H9 (cell line): ENCODE measurements at regions not wholly inside any gene's neighbourhood (a gene's known extent, or its start where the extent isn't known, plus 50 kb on each side); places are given as distances from the start of the nearest gene placed in this dataset.
A peak's percentile ranks its signal among the peaks of the same experiment; 100 is the strongest.

Experiments used
- DNase-seq: peaks from one replicate; pipeline ENCODE4 v3.0.0-alpha.2; 2017
- H2AFZ ChIP-seq: one replicate; pipeline ENCODE4 v1.6.1; 2013; ENCODE audit warnings: mild to moderate bottlenecking, low read length, control low read depth, moderate library complexity
- H2AK5ac ChIP-seq: 2 replicates; pipeline ENCODE4 v1.6.1; 2013; ENCODE audit warnings: low read length, control low read depth, mixed read lengths; ENCODE audit not compliant: insufficient read length
- H2BK120ac ChIP-seq: one replicate; pipeline ENCODE4 v1.6.1; 2013; ENCODE audit warnings: low read depth, mild to moderate bottlenecking, low read length, control low read depth, inconsistent platforms; ENCODE audit not compliant: poor library complexity, severe bottlenecking
- H2BK12ac ChIP-seq: 2 replicates; pipeline ENCODE4 v1.6.1; 2013; ENCODE audit warnings: low read length, control low read depth, mixed read lengths, low read depth; ENCODE audit not compliant: insufficient read length
- H2BK15ac ChIP-seq: 2 replicates; pipeline ENCODE4 v1.6.1; 2013; ENCODE audit warnings: low read depth, low read length, control low read depth
- H2BK20ac ChIP-seq: one replicate; pipeline ENCODE4 v1.6.1; 2013; ENCODE audit warnings: low read depth, mild to moderate bottlenecking, low read length, control low read depth, inconsistent platforms; ENCODE audit not compliant: poor library complexity, severe bottlenecking
- H2BK5ac ChIP-seq: 2 replicates; pipeline ENCODE4 v1.6.1; 2013; ENCODE audit warnings: low read length, control low read depth, mixed read lengths; ENCODE audit not compliant: insufficient read length
- H3K14ac ChIP-seq: 2 replicates; pipeline ENCODE4 v1.6.1; 2013; ENCODE audit warnings: low read length, control low read depth; ENCODE audit not compliant: insufficient read depth
- H3K18ac ChIP-seq: 2 replicates; pipeline ENCODE4 v1.6.1; 2013; ENCODE audit warnings: low read depth, mild to moderate bottlenecking, mixed read lengths, low read length, control low read depth; ENCODE audit not compliant: insufficient read length
- H3K23ac ChIP-seq: 2 replicates; pipeline ENCODE4 v1.6.1; 2013; ENCODE audit warnings: low read length, control low read depth, mixed read lengths, low read depth; ENCODE audit not compliant: insufficient read length
- H3K23me2 ChIP-seq: 2 replicates; pipeline ENCODE4 v1.6.1; 2013; ENCODE audit warnings: low read depth, mild to moderate bottlenecking, mixed read lengths, low read length, control low read depth; ENCODE audit not compliant: insufficient read length, poor library complexity, severe bottlenecking
- H3K27ac ChIP-seq: 2 replicates; pipeline ENCODE4 v1.5.1; 2013; ENCODE audit warnings: low read length, control low read depth, mixed read lengths, low read depth; ENCODE audit not compliant: insufficient read length
- H3K27me3 ChIP-seq: 2 replicates; pipeline ENCODE4 v1.6.1; 2013; ENCODE audit warnings: low read length, control low read depth, inconsistent platforms; ENCODE audit not compliant: insufficient read depth
- H3K4ac ChIP-seq: 2 replicates; pipeline ENCODE4 v1.6.1; 2013; ENCODE audit warnings: low read depth, mild to moderate bottlenecking, control low read depth, inconsistent platforms, low read length, moderate library complexity
- H3K4me1 ChIP-seq: 2 replicates; pipeline ENCODE4 v1.6.1; 2013; ENCODE audit warnings: low read length, control low read depth, inconsistent platforms; ENCODE audit not compliant: insufficient read depth
- H3K4me2 ChIP-seq: 2 replicates; pipeline ENCODE4 v1.6.1; 2013; ENCODE audit warnings: low read length, control low read depth, mixed read lengths; ENCODE audit not compliant: insufficient read length, insufficient read depth
- H3K56ac ChIP-seq: 2 replicates; pipeline ENCODE4 v1.6.1; 2013; ENCODE audit warnings: low read depth, mild to moderate bottlenecking, mixed read lengths, low read length, control low read depth; ENCODE audit not compliant: insufficient read length
- H3K79me1 ChIP-seq: 2 replicates; pipeline ENCODE4 v1.6.1; 2013; ENCODE audit warnings: low read depth, mild to moderate bottlenecking, moderate library complexity, low read length, control low read depth, inconsistent platforms; ENCODE audit not compliant: insufficient read depth, poor library complexity, severe bottlenecking
- H3K79me2 ChIP-seq: 2 replicates; pipeline ENCODE4 v1.6.1; 2013; ENCODE audit warnings: low read length, control low read depth, inconsistent platforms; ENCODE audit not compliant: insufficient read depth
- H3K9ac ChIP-seq: 2 replicates; pipeline ENCODE4 v1.6.1; 2013; ENCODE audit warnings: low read length, control low read depth, mixed read lengths; ENCODE audit not compliant: insufficient read length; ENCODE audit errors: extremely low read depth
- H3K9me3 ChIP-seq: one replicate; pipeline ENCODE4 v1.6.1; 2013; ENCODE audit warnings: low read depth, low read length, inconsistent platforms; ENCODE audit not compliant: control insufficient read depth
- H3T11ph ChIP-seq: one replicate; pipeline ENCODE4 v1.6.1; 2013; ENCODE audit warnings: mild to moderate bottlenecking, low read length, control low read depth, inconsistent platforms
- H4K20me1 ChIP-seq: one replicate; pipeline ENCODE4 v1.6.1; 2013; ENCODE audit not compliant: control insufficient read depth, insufficient read length, insufficient read depth
- H4K5ac ChIP-seq: 2 replicates; pipeline ENCODE4 v1.6.1; 2013; ENCODE audit warnings: low read depth, mild to moderate bottlenecking, mixed read lengths, low read length, control low read depth; ENCODE audit not compliant: insufficient read length
- H4K8ac ChIP-seq: replicated peaks from 2 replicates; pipeline ENCODE4 v1.6.1; 2013; ENCODE audit warnings: low read length, control low read depth, mixed read lengths, low read depth; ENCODE audit not compliant: insufficient read length
- H4K91ac ChIP-seq: 2 replicates; pipeline ENCODE4 v1.6.1; 2013; ENCODE audit warnings: low read depth, mild to moderate bottlenecking, moderate library complexity, mixed read lengths, low read length, control low read depth; ENCODE audit not compliant: insufficient read length
- H3K27ac Mint-ChIP-seq, 3 experiments: 2 replicates in 2 of 3; 3 replicates in 1 of 3; pipeline ENCODE4 v1.8.0; 2020 to 2021; ENCODE audit warnings: mixed read lengths in 3 of 3, mild to moderate bottlenecking in 1 of 3, moderate library complexity in 1 of 3
- H3K27me3 Mint-ChIP-seq: 2 replicates; pipeline ENCODE4 v1.8.0; 2021; ENCODE audit warnings: low read depth, mild to moderate bottlenecking, moderate library complexity, mixed read lengths
- H3K36me3 Mint-ChIP-seq, 3 experiments: 2 replicates in 2 of 3; 3 replicates in 1 of 3; pipeline ENCODE4 v1.8.0; 2020 to 2021; ENCODE audit warnings: low read depth in 3 of 3, mixed read lengths in 3 of 3; ENCODE audit not compliant: insufficient read depth in 1 of 3
- H3K4me1 Mint-ChIP-seq, 2 experiments: 2 replicates each; pipeline ENCODE4 v1.8.0; 2020; ENCODE audit warnings: mixed read lengths in 2 of 2
- H3K4me3 Mint-ChIP-seq, 2 experiments: 2 replicates in 1 of 2; 3 replicates in 1 of 2; pipeline ENCODE4 v1.8.0; 2020 to 2021; ENCODE audit warnings: mild to moderate bottlenecking in 2 of 2, mixed read lengths in 2 of 2, moderate library complexity in 1 of 2
- H3K9me3 Mint-ChIP-seq, 2 experiments: 2 replicates in 1 of 2; 3 replicates in 1 of 2; pipeline ENCODE4 v1.8.0; 2020; ENCODE audit warnings: mild to moderate bottlenecking in 2 of 2, mixed read lengths in 2 of 2, moderate library complexity in 1 of 2
- CTCF ChIP-seq: fragments of 200-600 bp; sonication (generic); conservative IDR thresholded peaks from 3 replicates; pipeline ENCODE4 v1.8.0; 2021; ENCODE audit warnings: antibody characterized with exemption, mild to moderate bottlenecking
- WGBS: extraction: QIAGEN DNeasy Blood & Tissue Kit; methylation state at CpG from one replicate; pipeline ENCODE4 v1.1.7; 2013; ENCODE audit warnings: missing lambda C conversion rate, low lambda C conversion rate, mixed read lengths; ENCODE audit not compliant: insufficient read length; ENCODE audit errors: extremely low coverage; 5-methylcytosine and 5-hydroxymethylcytosine counted together

GRCh38 chr5:147989239-147989638 lies 74.5 kb upstream of the SPINK5 start:
- peaks cover 4 to 8% of the 10 kb centered on the region in 2 experiments; a peak in 3 of 4 replicates for H3K4me1 Mint-ChIP-seq
- no peak overlapping the region for H3K4me3 Mint-ChIP-seq
- Histone ChIP-seq H2BK20ac (no peak overlapping the region), H2AFZ (no peak overlapping the region), H3K23ac (no peak overlapping the region), H3K79me2 (no peaks in the 10 kb centered on the region), H4K91ac (no peak overlapping the region), H3K4ac (no peak overlapping the region), H3T11ph (no peak overlapping the region), H2BK5ac (no peak overlapping the region), H2BK15ac (no peak overlapping the region), H3K27ac (no peak overlapping the region), H3K27me3 (no peaks in the 10 kb centered on the region), H4K5ac (no peak overlapping the region), H3K9ac (no peak overlapping the region), H3K18ac (no peak overlapping the region), H3K56ac (no peak overlapping the region), H3K79me1 (no peaks in the 10 kb centered on the region), H4K20me1 (no peaks in the 10 kb centered on the region), H2AK5ac (no peak overlapping the region), H2BK120ac (no peak overlapping the region), H3K23me2 (no peaks in the 10 kb centered on the region), H4K8ac (no peak overlapping the region), H2BK12ac (no peak overlapping the region), H3K4me2 (no peak overlapping the region), H3K4me1 (no peaks in the 10 kb centered on the region), H3K14ac (no peak overlapping the region), H3K9me3 (no peaks in the 10 kb centered on the region)
- no peaks in the 10 kb centered on the region for H3K9me3 Mint-ChIP-seq
- no peaks in the 10 kb centered on the region for H3K36me3 Mint-ChIP-seq
- no peak for DNase-seq
- no peak for TF ChIP-seq CTCF
- no peaks in the 10 kb centered on the region for H3K27me3 Mint-ChIP-seq
- WGBS, result no CpG with 5 or more reads among the region's 1 CpG
- H3K27ac Mint-ChIP-seq, result peak overlapping the region in 2 of 3 experiments; percentile 7 to 33; a peak in 1 of 7 replicates
